ENCODE measurements at regions not wholly inside any gene's neighbourhood (a gene's known extent, or its start where the extent isn't known, plus 50 kb on each side); places are given as distances from the start of the nearest gene placed in this dataset.

DNA sequence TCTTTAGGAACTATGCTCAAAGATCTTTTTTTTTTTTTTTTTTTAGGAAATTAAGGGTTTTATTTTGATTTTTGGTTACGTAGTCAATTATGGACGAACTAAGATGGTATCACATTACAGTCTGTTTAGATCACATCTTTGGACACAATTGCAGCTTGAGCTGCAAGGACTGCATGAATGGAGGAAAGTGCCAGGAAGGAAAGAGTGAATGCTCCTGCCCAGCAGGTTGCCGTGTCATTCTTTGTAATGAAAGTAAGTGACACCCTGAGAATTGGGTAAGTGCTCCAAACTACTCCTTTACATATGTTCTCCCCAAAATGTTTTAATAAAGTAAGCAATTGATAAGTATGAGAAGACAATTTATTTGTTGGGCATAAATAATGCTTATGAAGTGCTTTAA is 716.5 kb upstream of the GOLIM4 start:
- no peaks in the 10 kb centered on the region for H3K9me3 ChIP-seq (ENCODE audit: control insufficient read depth in 3 of 3, low read length in 3 of 3)
- H3K9ac ChIP-seq (ENCODE audit: low read depth in 1 of 3, low read length in 3 of 3): no peak overlapping the region
- no peaks in the 10 kb centered on the region for H3K36me3 ChIP-seq (ENCODE audit: control insufficient read depth in 3 of 3, insufficient read depth in 3 of 3, low read length in 3 of 3)
- no peaks in the 10 kb centered on the region for H3K27me3 ChIP-seq (ENCODE audit: control insufficient read depth in 3 of 3, insufficient read depth in 3 of 3, low read length in 3 of 3)
- H3K4me1 ChIP-seq (ENCODE audit: control insufficient read depth in 3 of 3, insufficient read depth in 3 of 3, low read length in 3 of 3): no peaks in the 10 kb centered on the region
- H3K27ac ChIP-seq (ENCODE audit: low read depth, low read length): no peak overlapping the region
- no peak overlapping the region for H3K4me3 ChIP-seq (ENCODE audit: low read length in 3 of 3)

DNA sequence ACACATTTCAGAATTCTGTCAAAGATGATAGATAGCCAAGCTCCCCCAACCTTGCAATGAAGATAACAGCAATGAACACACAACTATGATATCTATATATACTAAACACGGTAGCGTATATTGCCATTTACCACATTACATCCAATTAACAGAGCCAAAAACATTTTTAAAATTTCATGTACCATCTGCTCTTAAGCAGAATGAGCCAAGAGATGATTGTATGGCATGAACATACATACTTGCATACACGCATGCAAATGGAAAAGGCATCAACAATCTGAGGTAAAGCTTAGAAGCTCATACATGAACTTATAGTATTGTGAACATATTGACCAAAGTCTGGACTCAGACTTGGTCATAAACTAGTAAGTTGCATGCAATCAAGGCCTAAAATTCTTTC is 712.9 kb upstream of the GOLIM4 start:
- no peaks in the 10 kb centered on the region for H3K9me3 ChIP-seq (ENCODE audit: control insufficient read depth in 3 of 3, low read length in 3 of 3)
- no peak overlapping the region for H3K27ac ChIP-seq (ENCODE audit: low read depth, low read length)
- no peak overlapping the region for H3K9ac ChIP-seq (ENCODE audit: low read depth in 1 of 3, low read length in 3 of 3)
- H3K4me3 ChIP-seq (ENCODE audit: low read length in 3 of 3): no peak overlapping the region
- no peaks in the 10 kb centered on the region for H3K4me1 ChIP-seq (ENCODE audit: control insufficient read depth in 3 of 3, insufficient read depth in 3 of 3, low read length in 3 of 3)
- H3K27me3 ChIP-seq (ENCODE audit: control insufficient read depth in 3 of 3, insufficient read depth in 3 of 3, low read length in 3 of 3): no peaks in the 10 kb centered on the region
- H3K36me3 ChIP-seq (ENCODE audit: control insufficient read depth in 3 of 3, insufficient read depth in 3 of 3, low read length in 3 of 3): no peaks in the 10 kb centered on the region

DNA sequence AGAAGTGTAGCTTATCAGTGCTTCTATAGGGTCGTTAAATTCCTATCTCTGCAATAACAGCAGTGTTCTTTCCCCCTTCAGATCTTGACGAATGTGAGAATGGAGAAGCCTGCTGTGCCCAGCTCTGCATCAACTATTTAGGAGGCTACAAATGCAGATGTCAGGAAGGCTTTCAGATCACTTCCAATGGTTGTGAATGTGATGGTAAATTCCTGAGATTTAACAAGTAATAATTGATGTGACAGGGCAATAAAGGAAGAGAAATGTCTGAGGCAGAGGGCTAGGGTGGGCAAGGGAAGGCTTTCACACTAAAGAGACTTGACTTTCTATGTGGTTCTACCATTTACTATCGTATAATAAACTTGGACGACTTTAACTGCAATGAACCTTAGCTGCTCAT is 711.7 kb upstream of the GOLIM4 start:
- Histone ChIP-seq H3K36me3 (ENCODE audit: control insufficient read depth in 3 of 3, insufficient read depth in 3 of 3, low read length in 3 of 3) (no peaks in the 10 kb centered on the region), H3K9ac (ENCODE audit: low read depth in 1 of 3, low read length in 3 of 3) (no peak overlapping the region), H3K9me3 (ENCODE audit: control insufficient read depth in 3 of 3, low read length in 3 of 3) (no peaks in the 10 kb centered on the region), H3K4me1 (ENCODE audit: control insufficient read depth in 3 of 3, insufficient read depth in 3 of 3, low read length in 3 of 3) (no peaks in the 10 kb centered on the region), H3K27ac (ENCODE audit: low read depth, low read length) (no peak overlapping the region), H3K27me3 (ENCODE audit: control insufficient read depth in 3 of 3, insufficient read depth in 3 of 3, low read length in 3 of 3) (no peaks in the 10 kb centered on the region), H3K4me3 (ENCODE audit: low read length in 3 of 3) (no peak overlapping the region)

GRCh38 chr3:168806871-168807270 is 711.1 kb upstream of the GOLIM4 start:
- Histone ChIP-seq H3K9ac (ENCODE audit: low read depth in 1 of 3, low read length in 3 of 3) (no peak overlapping the region), H3K9me3 (ENCODE audit: control insufficient read depth in 3 of 3, low read length in 3 of 3) (no peaks in the 10 kb centered on the region), H3K4me3 (ENCODE audit: low read length in 3 of 3) (no peak overlapping the region), H3K4me1 (ENCODE audit: control insufficient read depth in 3 of 3, insufficient read depth in 3 of 3, low read length in 3 of 3) (no peaks in the 10 kb centered on the region), H3K27me3 (ENCODE audit: control insufficient read depth in 3 of 3, insufficient read depth in 3 of 3, low read length in 3 of 3) (no peaks in the 10 kb centered on the region), H3K36me3 (ENCODE audit: control insufficient read depth in 3 of 3, insufficient read depth in 3 of 3, low read length in 3 of 3) (no peaks in the 10 kb centered on the region), H3K27ac (ENCODE audit: low read depth, low read length) (no peak overlapping the region)

- H3K4me3 ChIP-seq (ENCODE audit: low read length in 3 of 3): no peak overlapping the region
- H3K36me3 ChIP-seq (ENCODE audit: control insufficient read depth in 3 of 3, insufficient read depth in 3 of 3, low read length in 3 of 3): no peaks in the 10 kb centered on the region
- no peaks in the 10 kb centered on the region for H3K4me1 ChIP-seq (ENCODE audit: control insufficient read depth in 3 of 3, insufficient read depth in 3 of 3, low read length in 3 of 3)
- H3K9me3 ChIP-seq (ENCODE audit: control insufficient read depth in 3 of 3, low read length in 3 of 3): no peaks in the 10 kb centered on the region
- H3K9ac ChIP-seq (ENCODE audit: low read depth in 1 of 3, low read length in 3 of 3): no peak overlapping the region
- no peaks in the 10 kb centered on the region for H3K27me3 ChIP-seq (ENCODE audit: control insufficient read depth in 3 of 3, insufficient read depth in 3 of 3, low read length in 3 of 3)
- H3K27ac ChIP-seq (ENCODE audit: low read depth, low read length): no peak overlapping the region
Observed at GRCh38 chr3:168803536-168803935, 707.8 kb upstream of the GOLIM4 start.

- H3K9ac ChIP-seq (ENCODE audit: low read depth in 1 of 3, low read length in 3 of 3): no peak overlapping the region
- no peaks in the 10 kb centered on the region for H3K9me3 ChIP-seq (ENCODE audit: control insufficient read depth in 3 of 3, low read length in 3 of 3)
- no peaks in the 10 kb centered on the region for H3K27me3 ChIP-seq (ENCODE audit: control insufficient read depth in 3 of 3, insufficient read depth in 3 of 3, low read length in 3 of 3)
- no peak overlapping the region for H3K27ac ChIP-seq (ENCODE audit: low read depth, low read length)
- H3K36me3 ChIP-seq (ENCODE audit: control insufficient read depth in 3 of 3, insufficient read depth in 3 of 3, low read length in 3 of 3): no peaks in the 10 kb centered on the region
- H3K4me1 ChIP-seq (ENCODE audit: control insufficient read depth in 3 of 3, insufficient read depth in 3 of 3, low read length in 3 of 3): no peaks in the 10 kb centered on the region
- no peak overlapping the region for H3K4me3 ChIP-seq (ENCODE audit: low read length in 3 of 3)
Observed at GRCh38 chr3:168802766-168803165, 707.0 kb upstream of the GOLIM4 start.

- Histone ChIP-seq H3K9me3 (ENCODE audit: control insufficient read depth in 3 of 3, low read length in 3 of 3) (no peaks in the 10 kb centered on the region), H3K4me3 (ENCODE audit: low read length in 3 of 3) (no peak overlapping the region), H3K27me3 (ENCODE audit: control insufficient read depth in 3 of 3, insufficient read depth in 3 of 3, low read length in 3 of 3) (no peaks in the 10 kb centered on the region), H3K4me1 (ENCODE audit: control insufficient read depth in 3 of 3, insufficient read depth in 3 of 3, low read length in 3 of 3) (no peaks in the 10 kb centered on the region), H3K9ac (ENCODE audit: low read depth in 1 of 3, low read length in 3 of 3) (no peak overlapping the region), H3K27ac (ENCODE audit: low read depth, low read length) (no peak overlapping the region), H3K36me3 (ENCODE audit: control insufficient read depth in 3 of 3, insufficient read depth in 3 of 3, low read length in 3 of 3) (no peaks in the 10 kb centered on the region)
Observed at GRCh38 chr3:168801794-168802193, 706.1 kb upstream of the GOLIM4 start.

- Histone ChIP-seq H3K9me3 (ENCODE audit: control insufficient read depth in 3 of 3, low read length in 3 of 3) (no peaks in the 10 kb centered on the region), H3K9ac (ENCODE audit: low read depth in 1 of 3, low read length in 3 of 3) (no peak overlapping the region), H3K27ac (ENCODE audit: low read depth, low read length) (no peak overlapping the region), H3K4me1 (ENCODE audit: control insufficient read depth in 3 of 3, insufficient read depth in 3 of 3, low read length in 3 of 3) (no peaks in the 10 kb centered on the region), H3K36me3 (ENCODE audit: control insufficient read depth in 3 of 3, insufficient read depth in 3 of 3, low read length in 3 of 3) (no peaks in the 10 kb centered on the region), H3K4me3 (ENCODE audit: low read length in 3 of 3) (no peak overlapping the region), H3K27me3 (ENCODE audit: control insufficient read depth in 3 of 3, insufficient read depth in 3 of 3, low read length in 3 of 3) (no peaks in the 10 kb centered on the region)
Observed at GRCh38 chr3:168796339-168796738, 700.6 kb upstream of the GOLIM4 start.

GRCh38 chr3:168794427-168794826 is 698.7 kb upstream of the GOLIM4 start:
- Histone ChIP-seq H3K9ac (ENCODE audit: low read depth in 1 of 3, low read length in 3 of 3) (no peak overlapping the region), H3K36me3 (ENCODE audit: control insufficient read depth in 3 of 3, insufficient read depth in 3 of 3, low read length in 3 of 3) (no peaks in the 10 kb centered on the region)

DNA sequence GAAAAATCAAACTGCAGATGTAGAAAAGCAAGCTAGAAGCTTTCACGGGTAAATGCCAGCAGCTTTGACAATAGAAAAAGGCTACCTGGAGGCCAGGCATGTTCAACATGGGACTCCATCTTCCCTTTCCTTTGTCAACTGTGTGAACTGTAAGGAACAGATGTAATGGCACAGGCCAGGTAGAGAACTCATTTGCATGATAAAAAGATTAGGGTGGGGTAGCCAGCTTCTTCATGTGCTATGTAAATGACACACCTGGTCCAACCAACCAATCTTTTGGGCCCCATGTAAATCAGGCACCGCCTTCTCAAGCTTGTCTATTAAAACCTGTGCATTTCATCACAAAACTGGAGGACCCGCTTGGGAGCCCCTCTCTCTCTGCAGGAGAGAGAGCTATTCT is 686.5 kb upstream of the GOLIM4 start:
- Histone ChIP-seq H3K4me1 (ENCODE audit: control insufficient read depth in 3 of 3, insufficient read depth in 3 of 3, low read length in 3 of 3) (no peaks in the 10 kb centered on the region), H3K9me3 (ENCODE audit: control insufficient read depth in 3 of 3, low read length in 3 of 3) (no peaks in the 10 kb centered on the region), H3K27ac (ENCODE audit: low read depth, low read length) (no peak overlapping the region), H3K36me3 (ENCODE audit: control insufficient read depth in 3 of 3, insufficient read depth in 3 of 3, low read length in 3 of 3) (no peaks in the 10 kb centered on the region), H3K4me3 (ENCODE audit: low read length in 3 of 3) (no peak overlapping the region), H3K27me3 (ENCODE audit: control insufficient read depth in 3 of 3, insufficient read depth in 3 of 3, low read length in 3 of 3) (no peaks in the 10 kb centered on the region), H3K9ac (ENCODE audit: low read depth in 1 of 3, low read length in 3 of 3) (no peak overlapping the region)

More at GRCh38 chr3:168794427-168794826, 698.7 kb upstream of the GOLIM4 start:
- no peaks in the 10 kb centered on the region for H3K4me1 ChIP-seq (ENCODE audit: control insufficient read depth in 3 of 3, insufficient read depth in 3 of 3, low read length in 3 of 3)
- no peaks in the 10 kb centered on the region for H3K9me3 ChIP-seq (ENCODE audit: control insufficient read depth in 3 of 3, low read length in 3 of 3)
- H3K27ac ChIP-seq (ENCODE audit: low read depth, low read length): no peak overlapping the region
- no peaks in the 10 kb centered on the region for H3K27me3 ChIP-seq (ENCODE audit: control insufficient read depth in 3 of 3, insufficient read depth in 3 of 3, low read length in 3 of 3)
- no peak overlapping the region for H3K4me3 ChIP-seq (ENCODE audit: low read length in 3 of 3)
